Psoas muscle (tissue), 7 donors: ENCODE measurements at regions not wholly inside any gene's neighbourhood (a gene's known extent, or its start where the extent isn't known, plus 50 kb on each side); places are given as distances from the start of the nearest gene placed in this dataset.

ENCODE experiments used
- ATAC-seq, 4 donors: fragments of 200-7000 bp; cut with Tn5 transposase; one replicate each; pipeline ENCODE4 v1.9.1; 2020; ENCODE audit warnings: moderate library complexity in 3 of 4, mild to moderate bottlenecking in 2 of 4
- DNase-seq, 2 donors: peaks; one replicate each; pipeline ENCODE4 v3.0.0-alpha.2; 2020
- H3K27ac ChIP-seq: fragments of 200-600 bp; one replicate; pipeline ENCODE4 v1.8.0; 2022
- H3K27me3 ChIP-seq, 3 donors: fragments of 200-600 bp in 1 of 3; one replicate each; pipeline versions ENCODE4 v1.6.1 to v1.8.0; 2013 to 2022; ENCODE audit warnings: low read length in 2 of 3, mild to moderate bottlenecking in 2 of 3, moderate library complexity in 1 of 3; ENCODE audit not compliant: insufficient read depth in 3 of 3
- H3K36me3 ChIP-seq, 2 donors: fragments of 200-600 bp in 1 of 2; one replicate each; pipeline versions ENCODE4 v1.6.1 to v1.8.0; 2013 to 2022; ENCODE audit warnings: low read depth in 1 of 2, mild to moderate bottlenecking in 1 of 2, moderate library complexity in 1 of 2; ENCODE audit not compliant: insufficient read depth in 1 of 2
- H3K4me1 ChIP-seq: fragments of 200-600 bp; one replicate; pipeline ENCODE4 v1.8.0; 2022
- H3K4me3 ChIP-seq: fragments of 200-600 bp; one replicate; pipeline ENCODE4 v1.8.0; 2022; ENCODE audit warnings: mild to moderate bottlenecking
- H3K9me3 ChIP-seq: fragments of 200-600 bp; one replicate; pipeline ENCODE4 v1.8.0; 2022
- WGBS, 3 donors: extraction: QIAGEN DNeasy Blood & Tissue Kit; methylation state at CpG; one replicate each; pipeline versions ENCODE4 v1.1.6 to v1.1.7; 2013; 5-methylcytosine and 5-hydroxymethylcytosine counted together
- intact Hi-C, 2 donors: fragments of 100-400 bp; cut with DNase I; formaldehyde crosslinking; loops; one replicate each; pipeline versions ENCODE4 v1.11.0 to v1.14.2; 2022
- TF ChIP-seq, protein P1 (sequence below): fragments of 200-600 bp; IDR thresholded peaks from one replicate; pipeline ENCODE4 v1.8.0; 2022; ENCODE audit warnings: antibody characterized with exemption
- donor health status: healthy with polysubstance abuse.
- donor health status: DM: no; HTN: no; CAD: no; lungs with moderate emphysema.
- donor health status: Bipolar disorder and iron deficiency.
- donor health status: healthy.
- donor health status: DM: yes; HTN: yes; CAD: no.
- donor health status: DM: no; HTN: no; CAD: no.
- donor health status: DM: yes; HTN: yes; CAD: no.

DNA sequence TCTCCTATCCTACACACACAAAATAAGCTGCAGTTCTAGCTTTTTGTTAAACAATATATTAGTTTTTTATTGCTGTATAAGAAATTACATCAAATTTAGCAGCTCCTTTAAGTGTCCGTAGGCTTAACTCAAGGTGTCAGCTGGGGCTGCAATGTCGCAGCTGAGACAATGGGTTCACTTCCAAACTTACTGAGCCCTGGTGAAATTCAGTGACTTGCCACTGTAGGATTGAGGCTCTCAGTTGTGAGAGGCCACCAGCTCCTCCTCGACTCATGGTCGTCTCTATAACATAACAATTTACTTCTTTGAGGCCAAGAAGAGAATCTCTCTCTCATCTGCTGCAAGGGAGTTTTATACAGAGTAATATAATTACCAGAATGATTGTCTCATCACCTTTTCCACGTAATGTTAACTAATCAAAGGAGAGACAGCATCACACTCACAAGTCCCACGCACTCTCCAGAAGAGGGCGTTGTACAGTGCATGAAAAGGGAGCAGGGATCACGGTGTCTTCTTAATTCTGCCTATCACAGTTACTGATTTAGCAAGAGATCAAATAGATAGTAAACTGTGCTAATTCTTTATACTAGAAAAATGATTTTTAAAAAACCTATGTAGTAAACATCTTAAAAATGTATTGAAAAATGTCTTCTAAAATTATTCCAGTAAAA lies 735.6 kb upstream of the GBE1 start:
- TF ChIP-seq, protein P1, sequence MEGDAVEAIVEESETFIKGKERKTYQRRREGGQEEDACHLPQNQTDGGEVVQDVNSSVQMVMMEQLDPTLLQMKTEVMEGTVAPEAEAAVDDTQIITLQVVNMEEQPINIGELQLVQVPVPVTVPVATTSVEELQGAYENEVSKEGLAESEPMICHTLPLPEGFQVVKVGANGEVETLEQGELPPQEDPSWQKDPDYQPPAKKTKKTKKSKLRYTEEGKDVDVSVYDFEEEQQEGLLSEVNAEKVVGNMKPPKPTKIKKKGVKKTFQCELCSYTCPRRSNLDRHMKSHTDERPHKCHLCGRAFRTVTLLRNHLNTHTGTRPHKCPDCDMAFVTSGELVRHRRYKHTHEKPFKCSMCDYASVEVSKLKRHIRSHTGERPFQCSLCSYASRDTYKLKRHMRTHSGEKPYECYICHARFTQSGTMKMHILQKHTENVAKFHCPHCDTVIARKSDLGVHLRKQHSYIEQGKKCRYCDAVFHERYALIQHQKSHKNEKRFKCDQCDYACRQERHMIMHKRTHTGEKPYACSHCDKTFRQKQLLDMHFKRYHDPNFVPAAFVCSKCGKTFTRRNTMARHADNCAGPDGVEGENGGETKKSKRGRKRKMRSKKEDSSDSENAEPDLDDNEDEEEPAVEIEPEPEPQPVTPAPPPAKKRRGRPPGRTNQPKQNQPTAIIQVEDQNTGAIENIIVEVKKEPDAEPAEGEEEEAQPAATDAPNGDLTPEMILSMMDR: no peak
- intact Hi-C loops: no loop called here
- no peak overlapping the region for H3K27ac ChIP-seq
- no peaks in the 10 kb centered on the region for H3K4me1 ChIP-seq
- no peaks in the 10 kb centered on the region for H3K9me3 ChIP-seq
- 67 to 71% (median 68%) methylated on average over 8 of the region's 8 CpGs for WGBS, 3 donors
- H3K4me3 ChIP-seq: no peak overlapping the region
- ATAC-seq (no peak), DNase-seq (no peak)
- no peaks in the 10 kb centered on the region for H3K27me3 ChIP-seq
- no peaks in the 10 kb centered on the region for H3K36me3 ChIP-seq

DNA sequence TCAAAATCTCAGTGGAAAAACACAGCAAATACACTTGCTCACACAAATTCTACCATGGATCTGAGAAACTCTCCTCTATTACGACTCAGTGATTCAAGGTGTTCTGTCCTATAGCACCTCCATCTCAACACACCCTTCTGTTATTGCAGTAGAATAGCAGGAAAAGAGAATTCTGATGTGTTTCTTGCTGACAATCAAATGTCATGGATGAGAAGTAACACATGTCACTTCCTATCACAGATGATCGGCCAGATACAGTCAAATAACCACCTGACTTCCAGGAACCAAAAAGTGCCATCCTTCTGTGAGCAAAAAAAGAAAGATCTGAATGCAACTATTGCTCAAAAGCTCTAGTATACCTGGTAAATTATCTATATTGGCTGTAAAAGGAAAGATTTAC lies 734.2 kb upstream of the GBE1 start:
- 79 to 86% (median 83%) methylated on average over 2 of the region's 2 CpGs for WGBS, 3 donors
- TF ChIP-seq, protein P1: no peak
- H3K36me3 ChIP-seq: no peaks in the 10 kb centered on the region
- intact Hi-C loops: no loop called here
- H3K27ac ChIP-seq: no peak overlapping the region
- DNase-seq (no peak), ATAC-seq (no peak)
- no peak overlapping the region for H3K4me3 ChIP-seq
- no peaks in the 10 kb centered on the region for H3K9me3 ChIP-seq
- H3K27me3 ChIP-seq: no peaks in the 10 kb centered on the region
- no peaks in the 10 kb centered on the region for H3K4me1 ChIP-seq

DNA sequence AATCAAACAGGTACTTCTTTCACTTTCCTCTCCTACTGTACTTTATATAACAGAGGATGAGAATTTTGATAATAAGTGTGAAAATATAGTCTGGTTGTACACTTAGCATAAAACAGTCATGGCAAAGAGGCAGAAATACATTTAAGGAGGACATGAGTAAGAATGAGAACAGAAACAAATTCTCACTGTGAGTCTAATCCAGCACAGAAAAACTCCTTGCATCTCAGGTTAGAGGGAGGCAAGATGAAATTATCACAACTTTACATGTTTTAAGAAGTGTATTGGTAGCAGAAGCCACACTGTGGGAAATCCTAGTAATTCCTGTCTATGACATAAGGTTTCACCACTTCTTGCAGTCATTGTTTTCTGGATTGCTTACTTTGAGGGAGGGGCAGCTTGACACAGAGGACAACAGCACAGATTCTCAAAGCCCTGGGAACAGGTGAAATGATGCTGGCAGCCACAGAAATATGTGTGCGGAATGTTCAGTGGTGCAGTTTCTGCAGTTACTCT lies 733.6 kb upstream of the GBE1 start:
- no peak overlapping the region for H3K27ac ChIP-seq
- no peaks in the 10 kb centered on the region for H3K27me3 ChIP-seq
- no peaks in the 10 kb centered on the region for H3K4me1 ChIP-seq
- no peaks in the 10 kb centered on the region for H3K36me3 ChIP-seq
- H3K4me3 ChIP-seq: no peak overlapping the region
- no peaks in the 10 kb centered on the region for H3K9me3 ChIP-seq
- TF ChIP-seq, protein P1: no peak
- DNase-seq (no peak), ATAC-seq (no peak)
- WGBS, 3 donors: 72 to 95% (median 76%) methylated on average over 1 of the region's 1 CpG
- intact Hi-C loops: no loop called here

DNA sequence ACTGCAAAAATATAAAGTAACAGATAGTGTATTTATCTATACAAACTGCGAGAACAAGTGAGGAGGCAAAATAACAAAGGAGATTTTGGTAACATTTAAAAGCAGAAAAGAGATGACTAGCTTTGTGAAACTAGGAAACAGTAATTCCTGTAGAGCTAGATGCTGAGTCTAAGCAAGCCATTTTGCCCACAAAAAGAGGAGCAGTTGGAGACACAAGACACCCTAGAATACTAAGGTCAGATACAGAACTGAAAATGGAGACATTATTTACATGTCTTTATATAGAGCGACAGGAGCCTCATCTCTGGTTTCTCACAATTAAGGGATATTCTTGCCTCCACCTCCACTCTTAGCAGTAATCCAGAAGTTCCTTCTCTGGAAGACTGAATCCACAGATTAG lies 732.4 kb upstream of the GBE1 start:
- no peak for ATAC-seq
- DNase-seq: no peak
- TF ChIP-seq, protein P1: no peak

DNA sequence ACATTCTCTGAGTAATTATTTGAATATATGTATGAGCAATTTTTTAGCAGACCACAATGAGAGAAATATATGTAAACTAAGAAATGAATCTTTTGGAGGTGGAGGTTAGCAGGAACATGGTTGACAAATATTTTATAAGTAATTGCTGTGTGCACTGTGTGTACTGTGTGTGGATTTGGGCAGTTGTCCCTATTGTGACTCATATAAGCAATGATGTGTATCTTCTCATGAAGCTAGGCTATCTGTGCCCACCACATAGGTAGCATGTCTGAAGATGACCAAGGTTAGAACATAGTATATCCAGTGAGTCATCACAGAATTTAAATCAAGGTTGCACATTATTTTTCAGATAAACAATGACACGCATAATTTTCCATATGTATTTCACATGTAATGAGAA lies 713.9 kb upstream of the GBE1 start:
- TF ChIP-seq, protein P1: no peak
- Histone ChIP-seq H3K36me3 (no peaks in the 10 kb centered on the region), H3K4me1 (no peaks in the 10 kb centered on the region), H3K4me3 (no peak overlapping the region), H3K27ac (no peak overlapping the region), H3K9me3 (no peaks in the 10 kb centered on the region), H3K27me3 (no peaks in the 10 kb centered on the region)
- no peak for ATAC-seq
- DNase-seq: no peak
- intact Hi-C loops: no loop called here
- 95 to 98% (median 96%) methylated on average over 1 of the region's 1 CpG for WGBS, 3 donors

More for the DNA sequence above, 732.4 kb upstream of the GBE1 start:
- intact Hi-C loops: no loop called here
- no peaks in the 10 kb centered on the region for H3K36me3 ChIP-seq
- H3K4me3 ChIP-seq: no peak overlapping the region
- no peaks in the 10 kb centered on the region for H3K4me1 ChIP-seq
- no peaks in the 10 kb centered on the region for H3K27me3 ChIP-seq
- 93 to 98% (median 93%) methylated on average over 2 of the region's 2 CpGs for WGBS, 3 donors
- H3K9me3 ChIP-seq: no peaks in the 10 kb centered on the region
- no peak overlapping the region for H3K27ac ChIP-seq
